HG02840 (cell line): ENCODE measurements at regions not wholly inside any gene's neighbourhood (a gene's known extent, or its start where the extent isn't known, plus 50 kb on each side); places are given as distances from the start of the nearest gene placed in this dataset.
A peak's percentile ranks its signal among the peaks of the same experiment; 100 is the strongest.

Source experiments
- ATAC-seq: cut with Tn5 transposase; IDR thresholded peaks from one replicate; pipeline ENCODE4 v1.9.1; 2021; ENCODE audit warnings: mild to moderate bottlenecking, moderate library complexity, moderate number of reproducible peaks; ENCODE audit not compliant: unreplicated experiment, low FRiP score

GRCh38 chr6:99852031-99852430 lies 142.0 kb downstream of the MCHR2 start:
- ATAC-seq: no peak

DNA sequence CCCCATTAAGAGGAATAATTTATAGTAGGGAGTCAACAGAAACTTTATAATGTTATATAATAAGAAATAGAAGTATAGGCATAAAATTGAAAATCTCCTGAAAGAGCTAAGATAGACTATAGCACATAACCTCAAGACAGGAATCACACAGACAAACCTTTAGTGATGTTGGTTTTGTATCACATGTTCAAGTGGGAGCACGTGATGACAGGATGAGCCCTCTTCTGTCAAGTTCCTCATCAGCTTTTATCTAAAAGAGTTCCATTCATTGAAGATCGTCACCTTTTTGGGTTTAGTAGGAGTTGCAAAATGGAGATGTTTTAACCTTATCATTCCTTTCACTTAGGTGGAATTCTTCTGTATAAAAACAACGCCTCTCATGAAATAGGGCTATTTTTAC lies 127.0 kb downstream of the MCHR2 start:
- no peak for ATAC-seq

- ATAC-seq: peak; percentile 58
Measured at GRCh38 chr6:99868074-99868702, 125.8 kb downstream of the MCHR2 start.
